GM18505 (cell line): ENCODE measurements at regions not wholly inside any gene's neighbourhood (a gene's known extent, or its start where the extent isn't known, plus 50 kb on each side); places are given as distances from the start of the nearest gene placed in this dataset.
A peak's percentile ranks its signal among the peaks of the same experiment; 100 is the strongest.
"Not testable (repeated sequence)": the region's sequence is repeated elsewhere in the genome, so short reads cannot be mapped to it uniquely, and the experiment has no call there.

Experiments used
- ATAC-seq: cut with Tn5 transposase; IDR thresholded peaks from one replicate; pipeline ENCODE4 v1.9.1; 2021; ENCODE audit not compliant: unreplicated experiment
- POLR2A ChIP-seq: IDR thresholded peaks from 4 replicates; pipeline ENCODE4 v1.6.1; 2011; ENCODE audit warnings: borderline replicate concordance; ENCODE audit not compliant: insufficient read depth, insufficient read length; ENCODE audit errors: extremely low read depth

DNA sequence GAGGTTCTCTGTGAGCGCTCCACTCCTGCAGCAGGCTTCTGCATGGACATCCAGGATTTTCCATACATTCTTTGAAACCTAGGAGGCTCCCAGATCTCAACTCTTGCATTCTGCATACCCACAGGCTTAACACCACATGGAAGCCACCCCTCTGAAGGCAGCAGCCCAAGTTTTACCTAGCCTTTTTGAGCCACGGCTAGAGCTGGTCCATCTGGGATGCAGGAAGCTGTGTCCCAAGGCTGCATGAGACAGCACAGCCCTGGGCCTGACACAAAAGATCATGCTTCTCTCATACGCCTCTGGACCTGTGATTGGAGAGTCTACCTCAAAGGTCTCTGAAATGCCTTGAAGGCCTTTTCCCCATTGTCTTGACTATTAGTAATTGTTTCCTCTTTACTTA lies 53.6 kb upstream of the RPRM start:
- TF ChIP-seq POLR2A: no peak

GRCh38 chr2:153533803-153534202 lies 55.2 kb upstream of the RPRM start:
- ATAC-seq: not testable (repeated sequence)

More for the DNA sequence above, 53.6 kb upstream of the RPRM start:
- ATAC-seq: no peak

DNA sequence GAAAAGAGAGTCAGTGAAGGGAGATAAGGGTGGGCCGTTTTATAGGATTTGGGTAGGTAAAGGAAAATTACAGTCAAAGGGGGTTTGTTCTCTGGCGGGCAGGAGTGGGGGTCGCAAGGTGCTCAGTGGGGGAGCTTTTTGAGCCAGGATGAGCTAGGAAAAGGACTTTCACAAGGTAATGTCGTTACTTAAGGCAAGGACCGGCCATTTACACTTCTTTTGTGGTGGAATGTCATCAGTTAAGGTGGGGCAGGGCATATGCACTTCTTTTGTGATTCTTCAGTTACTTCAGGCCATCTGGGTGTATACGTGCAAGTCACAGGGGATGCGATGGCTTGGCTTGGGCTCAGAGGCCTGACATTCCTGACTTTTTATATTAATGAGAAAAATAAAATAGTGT lies 56.0 kb upstream of the RPRM start:
- ATAC-seq: not testable (repeated sequence)

DNA sequence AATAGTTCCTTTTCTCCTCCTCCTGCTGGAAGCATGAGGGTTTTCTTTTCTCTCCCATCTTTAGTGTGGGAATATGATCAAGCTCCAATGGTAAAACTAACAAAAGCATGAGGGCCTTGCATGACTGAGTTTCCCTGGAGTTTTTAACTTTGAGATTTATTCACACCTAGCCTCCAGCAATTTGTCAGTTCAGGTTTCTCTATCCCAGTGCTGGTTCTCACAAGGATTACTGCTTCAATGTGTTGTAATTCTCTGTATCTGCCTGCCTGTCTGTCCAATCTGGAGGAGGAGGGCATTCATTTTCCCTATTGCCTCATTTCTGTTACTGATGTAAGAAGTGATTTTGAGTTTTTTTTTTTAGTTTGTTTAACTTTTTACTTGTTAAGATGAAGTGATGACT lies 57.6 kb upstream of the RPRM start:
- TF ChIP-seq POLR2A: no peak
- ATAC-seq: no peak

DNA sequence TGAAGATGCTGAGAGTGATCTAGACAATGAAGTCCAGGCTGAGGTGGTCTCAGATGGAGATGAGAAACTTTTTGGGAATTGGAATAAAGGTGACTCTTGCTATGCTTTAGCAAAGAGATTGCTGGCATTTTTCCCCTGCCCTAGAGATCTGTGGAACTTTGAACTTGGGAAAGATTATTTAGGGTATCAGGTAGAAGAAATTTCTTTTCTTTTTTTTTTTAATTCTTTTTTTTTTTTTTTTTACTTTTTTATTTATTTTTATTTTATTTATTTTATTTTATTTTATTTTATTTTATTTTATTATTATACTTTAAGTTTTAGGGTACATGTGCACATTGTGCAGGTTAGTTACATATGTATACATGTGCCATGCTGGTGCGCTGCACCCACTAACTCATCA lies 59.5 kb upstream of the RPRM start:
- ATAC-seq: not testable (repeated sequence)

DNA sequence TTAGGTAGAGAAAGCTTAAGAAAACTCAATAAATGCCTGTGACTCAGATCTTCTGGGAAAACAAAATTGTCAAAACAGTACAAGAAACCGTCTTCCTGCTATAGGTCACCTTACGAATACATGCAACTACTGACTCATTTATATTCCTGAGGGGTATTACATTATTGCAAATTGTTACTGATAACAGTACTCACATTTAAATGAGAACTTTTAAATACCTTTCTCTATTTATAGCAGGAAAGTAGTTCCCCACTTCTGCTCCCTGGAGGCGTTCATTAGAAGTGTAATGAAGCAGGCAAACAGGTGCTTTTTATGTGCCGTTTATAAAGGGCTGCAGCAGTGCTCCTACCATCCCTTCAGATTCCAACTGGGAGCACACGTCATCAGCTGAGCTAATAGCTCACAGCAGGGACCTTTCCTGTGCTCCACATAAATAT lies 65.1 kb upstream of the RPRM start:
- TF ChIP-seq POLR2A: no peak
- ATAC-seq: peak; percentile 78

- ATAC-seq: no peak
- no peak for TF ChIP-seq POLR2A
Measured at GRCh38 chr2:153546358-153546757, 67.8 kb upstream of the RPRM start.

GRCh38 chr2:153548536-153548935 lies 70.0 kb upstream of the RPRM start:
- no peak for TF ChIP-seq POLR2A
- no peak for ATAC-seq

- ATAC-seq: no peak
Measured at GRCh38 chr2:153551698-153552097, 73.1 kb upstream of the RPRM start.

GRCh38 chr2:153557211-153557610 lies 78.6 kb upstream of the RPRM start:
- no peak for ATAC-seq
- no peak for TF ChIP-seq POLR2A

More at GRCh38 chr2:153551698-153552097, 73.1 kb upstream of the RPRM start:
- no peak for TF ChIP-seq POLR2A

- no peak for ATAC-seq
- TF ChIP-seq POLR2A: no peak
Measured at GRCh38 chr2:153557714-153558113, 79.2 kb upstream of the RPRM start.

GRCh38 chr2:153558247-153558646 lies 79.7 kb upstream of the RPRM start:
- TF ChIP-seq POLR2A: no peak
- ATAC-seq: no peak

- no peak for ATAC-seq
- TF ChIP-seq POLR2A: no peak
Measured at GRCh38 chr2:153567367-153567766, 88.8 kb upstream of the RPRM start.

DNA sequence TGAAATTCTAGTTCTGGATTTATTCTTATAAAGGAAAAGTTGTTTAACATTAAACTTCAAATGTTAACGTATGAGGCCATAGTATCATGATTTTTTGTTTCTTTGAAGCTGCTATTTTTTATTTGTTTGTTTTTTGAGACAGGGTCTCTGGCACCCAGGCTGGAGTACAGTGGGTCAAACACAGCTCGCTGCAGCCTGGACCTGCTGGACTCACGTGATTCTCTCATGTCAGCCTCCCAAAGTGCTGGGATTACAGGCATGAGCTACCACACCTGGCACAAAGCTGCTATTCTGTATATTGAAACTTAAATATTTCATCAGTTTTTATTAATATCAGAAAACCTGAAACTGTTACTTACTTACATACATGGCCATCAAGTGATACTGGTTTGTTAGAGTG lies 89.5 kb upstream of the RPRM start:
- TF ChIP-seq POLR2A: no peak
- ATAC-seq: no peak

DNA sequence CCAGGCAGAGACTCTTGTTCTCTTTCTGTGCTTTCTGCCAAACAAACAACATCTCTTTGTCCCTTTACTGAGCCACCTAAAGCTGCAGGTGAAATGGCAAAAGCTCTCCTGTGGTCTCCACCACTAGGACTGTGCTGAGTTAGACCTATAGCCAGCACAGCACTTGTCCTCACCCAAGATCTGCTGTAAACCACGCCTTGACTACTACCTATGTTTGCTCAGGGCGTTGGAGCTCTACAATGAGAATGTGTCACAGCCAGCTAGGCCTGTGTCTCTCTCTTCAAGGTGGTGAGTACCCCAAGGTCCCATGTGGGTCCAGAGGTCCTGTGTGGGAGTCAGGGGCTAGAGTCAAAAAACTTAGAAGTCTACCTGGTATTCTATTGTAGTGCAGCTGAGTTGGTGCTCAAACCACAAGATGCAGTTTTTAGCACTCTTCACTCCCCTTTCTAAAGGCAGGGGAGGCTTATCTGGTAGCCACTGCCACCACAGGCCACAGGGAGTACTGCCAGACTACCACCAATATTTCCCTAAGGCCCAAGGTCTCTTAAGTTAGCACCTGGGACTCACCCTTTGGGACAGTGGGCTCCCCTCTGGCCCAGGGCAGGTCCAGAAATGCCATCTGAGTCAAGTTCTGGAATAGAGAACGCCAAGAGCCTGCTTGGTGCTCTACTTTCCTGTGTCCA lies 96.8 kb upstream of the RPRM start:
- ATAC-seq: no peak

DNA sequence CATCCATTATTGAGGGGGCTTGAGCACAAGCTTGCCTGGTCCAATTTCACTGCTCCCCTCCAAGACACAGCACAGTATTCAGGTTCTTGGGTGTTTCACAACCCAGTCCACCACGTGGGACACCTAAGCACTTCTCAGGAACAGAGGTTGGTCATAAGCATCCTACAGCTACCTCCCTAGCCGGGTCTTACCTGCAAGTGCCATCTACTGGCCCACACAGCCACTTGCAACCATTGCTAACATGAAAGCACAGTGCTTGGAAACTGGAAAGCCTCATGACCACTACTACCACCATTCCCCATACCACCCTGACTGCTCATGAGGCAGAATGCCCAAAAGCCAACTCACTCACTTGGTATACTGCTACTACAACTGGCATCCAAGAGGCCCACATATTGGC lies 105.7 kb upstream of the RPRM start:
- no peak for TF ChIP-seq POLR2A

More for the DNA sequence above, 96.8 kb upstream of the RPRM start:
- TF ChIP-seq POLR2A: no peak

GRCh38 chr2:153588408-153588807 lies 109.8 kb upstream of the RPRM start:
- TF ChIP-seq POLR2A: no peak
- no peak for ATAC-seq

More for the DNA sequence above, 105.7 kb upstream of the RPRM start:
- ATAC-seq: no peak
